ENCODE measurements at regions not wholly inside any gene's neighbourhood (a gene's known extent, or its start where the extent isn't known, plus 50 kb on each side); places are given as distances from the start of the nearest gene placed in this dataset.
A peak's percentile ranks its signal among the peaks of the same experiment; 100 is the strongest.
"Not testable (repeated sequence)": the region's sequence is repeated elsewhere in the genome, so short reads cannot be mapped to it uniquely, and the experiment has no call there.

DNA sequence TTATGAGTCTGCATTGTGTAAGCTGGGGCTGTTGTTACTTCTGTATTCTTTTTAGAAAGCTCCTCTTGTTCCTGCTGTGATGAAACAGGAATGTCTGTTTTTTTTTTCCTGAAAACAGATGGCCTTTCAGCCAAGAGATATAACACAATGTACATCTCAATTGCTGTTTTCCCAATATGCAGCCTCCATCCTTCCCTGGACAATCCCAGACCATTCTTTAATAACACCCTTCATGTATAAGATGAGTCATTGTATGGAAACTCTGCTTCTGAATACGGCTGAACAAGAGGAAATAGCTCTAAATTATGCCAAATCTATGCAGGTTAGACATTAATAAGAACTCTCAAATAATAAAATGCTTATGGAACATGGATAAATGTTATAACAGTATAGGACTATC, 60.2 kb upstream of the LRRC4C start:
- DNase-seq (ENCODE audit: low spot score): no peak

GRCh38 chr11:41522391-41522790, 62.9 kb upstream of the LRRC4C start:
- DNase-seq (ENCODE audit: low spot score): no peak

GRCh38 chr11:41522899-41523672, 63.6 kb upstream of the LRRC4C start:
- DNase-seq (ENCODE audit: low spot score): no peak

DNA sequence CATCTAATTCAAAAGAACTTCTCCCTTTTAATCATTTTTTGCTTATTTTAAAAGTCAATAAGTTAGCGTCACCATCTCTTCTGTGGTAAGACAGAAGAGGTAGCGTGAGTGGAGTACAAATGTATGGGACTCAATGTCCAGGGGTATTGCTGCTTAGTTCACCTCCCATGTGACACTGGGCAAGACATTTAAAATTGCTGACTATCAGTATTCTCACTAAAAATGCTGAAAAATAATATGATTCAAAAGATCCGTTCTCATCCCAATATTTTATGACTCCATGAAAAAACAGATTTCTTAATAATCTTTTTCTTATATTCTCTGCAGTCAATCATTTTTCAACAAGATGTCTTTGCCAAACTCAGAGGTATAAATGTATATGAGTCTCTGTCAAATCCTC, 68.1 kb upstream of the LRRC4C start:
- DNase-seq (ENCODE audit: low spot score): no peak

DNA sequence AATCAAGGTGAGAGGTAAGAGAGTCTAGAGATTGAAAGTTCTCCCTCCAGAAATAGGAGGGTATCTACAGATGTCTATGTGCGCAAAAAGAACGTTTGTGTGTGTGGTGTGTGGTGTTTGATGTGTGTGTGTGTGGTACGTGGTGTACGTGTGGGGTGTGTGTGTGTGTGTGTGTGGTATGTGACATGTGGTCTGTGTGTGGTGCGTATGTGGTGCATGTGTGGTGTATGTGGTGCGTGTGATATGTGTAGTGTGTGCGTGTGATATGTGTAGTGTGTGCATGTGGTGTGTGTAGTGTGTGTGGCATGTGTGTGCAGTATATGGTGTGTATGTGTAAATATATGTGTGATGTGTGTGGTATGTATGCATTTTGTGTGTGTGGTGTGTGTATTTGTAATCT, 73.0 kb upstream of the LRRC4C start:
- no peak for DNase-seq (ENCODE audit: low spot score)

- peak; percentile 78 for DNase-seq (ENCODE audit: low spot score)
These were observed 74.3 kb upstream of the LRRC4C start for GRCh38 chr11:41533761-41534160.

GRCh38 chr11:41534391-41534790, 74.9 kb upstream of the LRRC4C start:
- DNase-seq (ENCODE audit: low spot score): no peak

DNA sequence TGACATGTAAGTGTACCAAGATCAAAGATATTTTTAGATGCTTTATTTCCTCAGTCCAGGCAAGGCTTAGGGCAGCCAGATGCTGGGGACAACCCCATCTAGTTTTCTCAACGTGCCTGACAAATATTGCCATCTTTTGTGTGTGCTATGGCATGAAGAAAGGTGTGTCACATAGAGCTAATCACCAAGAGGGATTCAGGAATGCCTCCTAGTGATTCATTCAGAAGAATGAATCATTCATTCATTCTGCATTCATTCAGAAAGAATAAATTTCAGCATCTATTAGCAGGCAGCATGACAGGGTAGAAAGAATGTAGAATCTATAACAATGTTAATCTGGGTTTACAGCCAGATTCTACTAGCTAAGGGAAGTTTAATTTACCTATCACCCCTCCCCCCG, 75.4 kb upstream of the LRRC4C start:
- no peak for DNase-seq (ENCODE audit: low spot score)

GRCh38 chr11:41536021-41536568, 76.6 kb upstream of the LRRC4C start:
- DNase-seq (ENCODE audit: low spot score): peak; percentile 21

DNA sequence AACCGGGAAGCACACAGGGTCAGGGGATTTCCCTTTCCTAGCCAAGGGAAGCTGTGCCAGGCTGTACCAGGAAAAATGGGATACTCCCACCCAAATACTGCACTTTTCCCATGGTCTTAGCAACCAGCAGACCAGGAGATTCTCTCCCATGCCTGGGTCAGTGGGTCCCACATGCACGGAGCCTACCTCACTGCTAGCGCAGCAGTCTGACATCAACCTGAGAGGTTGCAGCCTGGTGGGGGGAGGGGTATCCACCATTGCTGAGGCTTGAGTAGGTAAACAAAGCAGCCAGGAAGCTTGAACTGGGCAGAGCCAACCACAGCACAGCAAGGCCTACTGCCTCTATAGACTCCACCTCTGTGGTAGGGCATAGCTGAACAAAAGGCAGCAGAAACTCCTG, 85.5 kb upstream of the LRRC4C start:
- not testable (repeated sequence) for DNase-seq (ENCODE audit: low spot score)

DNA sequence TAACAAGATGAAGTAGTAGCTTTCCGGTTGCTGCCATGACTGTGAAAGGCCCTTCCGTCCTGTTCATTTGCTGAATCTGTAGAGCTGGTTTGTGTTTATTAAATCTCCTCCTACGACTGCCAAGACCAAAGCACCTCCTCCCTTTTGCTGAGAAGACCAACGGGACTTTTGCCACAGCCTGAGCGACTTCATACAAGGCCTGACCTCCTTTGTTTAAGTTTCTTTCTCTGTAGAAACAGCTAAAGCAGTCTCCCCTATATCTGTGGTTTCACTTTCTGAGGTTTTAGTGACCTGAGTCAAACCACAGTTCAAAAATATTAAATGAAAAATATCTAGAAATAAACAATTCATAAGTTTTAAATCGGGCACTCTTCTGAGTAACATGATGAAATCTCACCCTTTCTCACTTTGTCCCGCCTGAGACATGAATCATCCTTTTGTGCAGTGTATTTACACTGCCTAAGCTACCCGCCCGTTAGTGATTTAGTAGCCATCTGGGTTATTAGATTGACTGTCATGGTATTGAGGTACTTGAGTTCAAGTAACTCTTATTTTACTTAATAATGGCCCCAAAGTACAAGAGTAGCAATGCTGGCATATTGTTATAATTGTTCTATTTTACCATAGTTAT, 119.1 kb upstream of the LRRC4C start:
- DNase-seq (ENCODE audit: low spot score): no peak

DNA sequence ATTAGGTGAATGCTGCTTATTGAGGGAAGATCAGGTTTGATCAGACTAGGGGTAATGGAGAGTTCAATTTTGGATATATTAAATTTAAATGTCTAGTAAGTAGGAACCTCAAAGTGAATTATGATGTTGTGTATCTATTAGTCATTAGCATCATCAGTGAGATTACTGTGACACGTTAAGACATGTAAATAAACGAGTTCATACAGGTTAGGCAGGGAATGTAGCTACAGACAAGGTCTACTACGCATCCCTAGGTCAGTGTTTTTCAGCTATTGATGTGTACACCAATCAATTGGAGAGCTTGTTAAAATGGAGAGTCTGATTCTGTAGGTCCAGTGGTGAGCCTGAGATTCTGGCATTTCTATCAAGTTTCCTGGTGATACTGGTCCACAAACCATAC, 120.1 kb upstream of the LRRC4C start:
- DNase-seq (ENCODE audit: low spot score): no peak

- no peak for DNase-seq (ENCODE audit: low spot score)
These were observed 150.1 kb upstream of the LRRC4C start for GRCh38 chr11:41609511-41609910.

DNA sequence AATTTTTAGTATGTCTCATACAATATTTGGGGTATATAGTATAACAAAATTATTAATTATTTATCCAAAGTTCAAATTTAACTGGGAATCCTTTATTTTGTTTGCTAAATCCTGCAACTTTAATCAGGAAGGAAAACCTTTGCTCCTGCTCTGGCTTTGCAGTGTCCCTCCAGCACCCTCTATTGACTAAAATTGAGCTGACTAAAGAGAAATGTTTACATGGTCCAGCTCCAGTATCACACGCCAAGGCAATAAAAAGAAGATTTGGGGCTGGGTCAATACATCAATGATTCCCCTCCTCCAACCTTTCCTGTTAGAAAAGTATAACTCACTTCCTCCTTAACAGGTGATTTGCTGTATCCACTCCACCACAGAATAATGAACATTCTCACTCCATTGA, 153.0 kb upstream of the LRRC4C start:
- no peak for DNase-seq (ENCODE audit: low spot score)

DNA sequence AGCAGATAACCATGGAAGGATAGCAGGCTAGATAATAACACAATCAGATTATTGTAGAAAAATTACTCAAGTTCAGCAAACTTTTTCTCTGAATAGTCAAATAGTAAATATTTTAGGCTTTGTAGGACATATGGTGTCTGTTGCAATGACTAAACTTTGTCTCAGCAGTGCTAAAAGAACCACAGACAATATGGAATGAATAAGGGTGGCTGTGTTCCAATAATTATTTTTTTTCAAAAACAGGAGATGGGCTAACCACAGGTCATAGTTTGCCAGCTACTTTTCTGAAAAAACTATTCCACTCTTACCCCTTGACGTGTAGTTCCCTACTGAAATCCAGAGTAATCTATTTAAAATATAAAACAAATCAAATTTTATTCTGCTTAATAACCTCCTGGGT, 153.9 kb upstream of the LRRC4C start:
- no peak for DNase-seq (ENCODE audit: low spot score)

DNA sequence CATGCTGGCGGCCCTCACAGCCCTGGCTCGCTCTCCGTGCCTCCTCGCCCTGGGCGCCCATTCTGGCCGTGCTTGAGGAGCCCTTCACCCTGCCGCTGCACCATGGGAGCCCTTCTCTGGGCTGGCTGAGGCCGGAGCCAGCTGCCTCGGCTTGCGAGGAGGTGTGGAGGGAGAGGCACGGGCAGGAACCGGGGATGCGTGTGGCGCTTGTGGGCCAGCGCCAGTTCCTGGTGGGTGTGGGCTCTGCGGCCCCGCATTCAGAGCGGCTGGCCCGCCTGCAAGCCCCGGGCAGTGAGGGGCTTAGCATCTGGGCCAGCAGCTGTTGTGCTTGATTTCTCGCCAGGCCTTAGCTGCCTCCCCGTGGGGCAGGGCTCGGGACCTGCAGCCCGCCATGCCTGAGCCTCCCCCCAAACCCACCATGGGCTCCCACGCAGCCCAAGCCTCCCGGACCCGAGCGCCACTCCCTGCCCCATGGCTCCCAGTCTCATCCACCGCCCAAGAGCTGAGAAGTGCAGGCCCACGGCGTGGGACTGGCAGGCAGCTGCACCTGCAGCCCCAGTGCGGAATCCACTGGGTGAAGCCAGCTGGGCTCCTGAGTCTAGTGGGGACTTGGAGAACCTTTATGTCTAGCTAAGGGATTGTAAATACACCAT, 163.4 kb upstream of the LRRC4C start:
- no peak for DNase-seq (ENCODE audit: low spot score)

GRCh38 chr11:41659985-41660384, 200.5 kb upstream of the LRRC4C start:
- DNase-seq (ENCODE audit: low spot score): no peak

DNA sequence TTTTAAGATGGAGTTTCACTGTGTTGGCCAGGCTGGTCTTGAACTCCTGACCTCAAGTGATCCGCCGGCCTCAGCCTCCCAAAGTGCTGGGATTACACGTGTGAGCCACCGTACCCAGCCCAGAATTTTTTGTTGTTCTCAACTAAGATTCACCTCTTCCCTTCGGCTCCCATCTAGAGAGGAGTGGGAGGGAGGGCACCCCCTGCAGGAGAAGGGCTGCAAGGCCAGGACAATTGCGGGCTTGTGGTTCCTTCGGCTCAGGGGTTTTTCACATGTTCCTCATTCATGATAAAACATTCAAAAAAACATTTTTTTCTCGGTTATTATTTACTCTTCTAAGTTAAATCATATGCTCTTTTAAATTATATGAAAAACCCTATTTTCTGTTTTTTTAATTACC, 201.1 kb upstream of the LRRC4C start:
- DNase-seq (ENCODE audit: low spot score): no peak

- DNase-seq (ENCODE audit: low spot score): peak; percentile 3
These were observed 206.2 kb upstream of the LRRC4C start for GRCh38 chr11:41665441-41666360.

- no peak for DNase-seq (ENCODE audit: low spot score)
These were observed 207.7 kb upstream of the LRRC4C start for GRCh38 chr11:41666951-41667653.

GRCh38 chr11:41675205-41675604, 215.8 kb upstream of the LRRC4C start:
- DNase-seq (ENCODE audit: low spot score): no peak
